HG03520 (cell line): ENCODE measurements at regions not wholly inside any gene's neighbourhood (a gene's known extent, or its start where the extent isn't known, plus 50 kb on each side); places are given as distances from the start of the nearest gene placed in this dataset.
"Not testable (repeated sequence)": the region's sequence is repeated elsewhere in the genome, so short reads cannot be mapped to it uniquely, and the experiment has no call there.

Experiments used
- ATAC-seq: cut with Tn5 transposase; IDR thresholded peaks from one replicate; pipeline ENCODE4 v1.9.1; 2021; ENCODE audit warnings: mild to moderate bottlenecking, moderate library complexity; ENCODE audit not compliant: unreplicated experiment

DNA sequence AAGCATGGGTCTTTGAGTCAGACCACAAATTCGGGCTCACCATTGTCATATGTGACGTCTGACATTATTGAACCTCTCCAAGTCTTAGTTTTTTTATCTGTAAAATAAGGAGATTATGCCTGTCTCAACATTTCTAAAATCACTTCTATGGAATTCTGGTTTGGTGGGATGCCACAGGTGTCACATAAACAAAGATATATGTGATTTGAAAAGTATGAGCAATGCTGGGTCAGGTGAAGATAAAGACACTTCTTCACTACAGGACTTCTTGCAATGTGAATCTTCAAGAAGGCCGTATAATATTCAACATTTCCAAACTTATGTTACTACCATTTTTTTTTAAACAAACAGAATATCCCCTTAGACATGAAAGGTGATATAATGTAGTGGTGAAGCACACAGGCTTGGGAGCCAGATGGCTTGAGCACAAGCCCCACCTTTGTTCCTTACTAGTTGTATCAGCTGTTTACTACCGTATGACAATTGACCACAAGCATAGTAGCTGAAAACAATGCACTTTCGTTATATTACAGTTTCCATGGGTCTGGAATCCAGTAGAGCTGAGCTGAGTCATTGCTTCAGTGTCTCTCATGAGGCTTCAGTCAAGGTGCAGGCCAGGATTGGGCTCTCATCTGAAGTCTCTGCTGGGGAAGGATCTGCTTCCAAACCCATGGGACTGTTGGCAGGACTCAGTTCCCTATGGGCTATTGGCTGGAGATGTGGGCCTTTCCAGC lies 87.7 kb downstream of the UTP18 start:
- no peak for ATAC-seq

DNA sequence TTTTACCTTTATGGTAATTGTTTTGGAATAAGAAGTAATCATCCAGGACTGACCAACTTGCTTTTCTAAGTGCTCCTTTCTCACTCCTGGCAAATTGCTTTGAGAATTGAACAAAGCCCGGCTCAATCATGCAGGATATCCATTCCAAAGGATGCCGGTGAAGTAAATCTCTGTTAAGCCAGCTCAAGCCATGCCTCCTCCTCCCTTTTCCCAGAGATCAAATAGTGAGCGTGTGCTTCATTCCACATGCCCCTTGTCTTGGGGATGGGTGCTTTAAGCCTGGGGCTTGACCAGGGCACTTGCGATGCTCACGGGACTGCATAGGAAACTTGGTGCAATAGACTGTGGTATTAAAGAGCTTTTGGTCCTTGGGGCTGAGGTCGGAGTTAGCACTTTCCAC lies 90.7 kb downstream of the UTP18 start:
- no peak for ATAC-seq

- ATAC-seq = no peak
Observed at GRCh38 chr17:51351890-51352289, 91.5 kb downstream of the UTP18 start.

GRCh38 chr17:51352798-51353197 lies 92.5 kb downstream of the UTP18 start:
- no peak for ATAC-seq

GRCh38 chr17:51353296-51353695 lies 93.0 kb downstream of the UTP18 start:
- ATAC-seq = no peak

DNA sequence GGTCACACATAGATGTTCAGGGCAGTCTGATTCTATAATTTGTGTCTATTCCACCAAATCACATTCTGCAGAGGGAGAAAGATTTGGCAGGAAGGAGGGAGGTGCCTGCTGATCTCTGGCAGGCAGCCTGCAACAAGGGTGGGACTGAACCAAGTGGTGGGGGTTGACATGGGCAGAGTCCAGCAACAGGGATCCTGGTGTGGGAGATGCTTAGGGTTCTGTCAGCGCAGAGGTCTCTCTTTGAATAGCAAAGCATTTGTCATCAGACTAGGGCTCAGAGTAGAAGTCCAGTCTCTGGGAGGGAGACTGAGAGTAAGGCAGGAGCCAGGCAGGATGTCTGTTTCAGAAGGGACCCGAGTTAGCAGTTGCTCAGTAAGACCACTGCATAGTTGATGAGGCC lies 94.6 kb downstream of the UTP18 start:
- no peak for ATAC-seq

DNA sequence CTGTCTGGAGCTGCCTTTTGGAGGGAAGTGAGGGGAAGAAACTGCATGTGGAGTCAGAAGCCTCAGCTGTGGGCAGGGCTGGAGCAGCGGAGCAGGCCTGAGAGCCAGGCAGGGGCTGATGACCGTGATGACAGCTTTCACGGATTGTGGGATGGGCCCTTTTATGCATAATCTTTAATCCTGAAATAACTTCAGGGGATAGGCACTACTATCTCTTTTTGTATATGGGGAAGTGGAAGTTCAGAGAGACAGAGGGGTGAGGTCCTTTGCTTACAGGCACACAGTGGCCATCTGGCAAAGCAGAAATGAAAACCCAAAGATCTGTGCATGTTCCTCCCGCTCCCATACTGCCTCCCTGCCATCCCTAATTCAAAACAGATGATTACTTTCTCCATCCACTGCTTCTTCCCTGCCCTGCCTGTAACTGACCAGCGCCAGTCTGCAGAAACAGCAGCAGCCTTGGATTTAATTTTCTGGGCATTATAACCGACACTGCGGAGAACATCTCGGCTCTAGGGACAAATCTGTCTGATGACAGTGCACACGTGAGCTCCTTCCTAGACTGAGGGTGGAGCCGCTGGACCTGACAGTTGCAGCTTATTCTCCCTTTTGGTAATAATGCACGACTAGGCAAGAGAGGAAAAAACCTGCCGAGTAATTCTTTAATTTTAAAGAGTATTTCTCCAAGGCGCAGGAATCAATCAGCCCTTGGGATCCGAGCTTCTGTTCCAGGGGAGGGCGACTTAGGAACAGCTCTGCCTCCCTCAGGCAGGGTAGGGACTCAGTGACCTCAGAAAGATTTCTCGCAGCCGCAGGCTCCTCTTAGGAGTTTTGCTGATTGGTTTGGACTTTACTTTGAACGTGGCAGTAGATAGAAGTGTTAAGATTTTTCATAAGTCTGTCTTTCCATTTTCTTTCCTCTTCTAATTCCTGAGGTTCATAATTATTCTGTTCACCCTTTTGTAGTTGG lies 95.4 kb downstream of the UTP18 start:
- no peak for ATAC-seq

- ATAC-seq = no peak
Observed at GRCh38 chr17:51359055-51359454, 98.7 kb downstream of the UTP18 start.

DNA sequence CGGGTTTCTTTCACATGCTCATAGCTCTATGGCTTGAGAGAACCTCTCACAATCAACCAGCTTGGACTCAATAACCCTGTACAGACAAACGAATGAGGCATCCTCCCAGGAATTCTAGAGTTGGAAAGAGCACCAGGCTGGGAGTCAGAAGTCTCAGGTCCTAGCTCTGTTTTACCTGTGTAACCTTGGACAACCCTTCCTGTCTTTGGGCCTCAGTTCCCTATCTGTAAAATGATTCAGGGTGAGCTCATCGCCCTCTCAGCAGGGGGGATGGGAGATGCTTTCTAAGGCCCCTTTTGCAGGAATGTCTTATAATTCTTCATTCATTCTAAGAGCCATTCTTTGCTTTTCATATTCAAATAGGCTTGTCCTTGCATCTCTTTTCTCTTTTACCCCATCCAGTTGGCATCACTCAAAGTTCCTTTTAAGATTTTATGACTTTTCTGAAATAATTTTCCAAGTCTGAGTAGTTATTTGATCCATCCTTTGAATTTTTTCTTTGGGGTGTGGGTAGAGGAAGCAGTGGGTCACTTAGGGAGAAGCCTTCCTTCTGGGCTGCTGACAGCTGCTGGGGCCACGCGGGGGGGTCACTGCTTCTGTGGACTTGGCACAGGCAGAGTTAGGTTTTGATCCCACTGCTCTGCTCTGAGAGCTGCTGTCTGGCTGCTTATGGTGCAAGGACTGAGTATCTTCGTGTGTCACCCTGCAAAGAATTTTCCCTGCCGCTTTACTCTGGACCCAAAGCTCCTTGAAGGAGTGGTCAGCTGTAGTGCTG lies 102.7 kb downstream of the UTP18 start:
- ATAC-seq = no peak

DNA sequence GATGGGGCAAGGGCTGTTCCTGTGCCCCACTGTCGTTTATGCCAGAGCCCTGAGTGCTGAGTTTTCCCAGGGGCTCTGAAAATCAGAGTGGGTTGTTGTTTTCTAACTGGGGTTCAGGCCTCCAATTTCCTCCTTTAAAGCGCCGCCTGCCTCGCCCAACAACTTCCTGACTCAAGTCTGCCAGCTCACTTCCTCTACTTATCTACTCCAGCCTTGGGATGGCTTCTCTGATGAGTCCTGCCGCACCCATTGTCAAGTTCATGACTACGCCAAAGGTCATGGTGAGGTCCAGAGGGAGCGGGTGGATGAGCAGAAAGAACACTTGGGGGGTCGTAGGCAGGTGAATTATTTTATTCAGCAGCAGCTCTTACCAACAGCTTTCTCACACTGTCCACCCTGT lies 104.7 kb downstream of the UTP18 start:
- ATAC-seq = no peak

GRCh38 chr17:51366866-51367265 lies 106.5 kb downstream of the UTP18 start:
- no peak for ATAC-seq

- not testable (repeated sequence) for ATAC-seq
Observed at GRCh38 chr17:51367836-51368235, 107.5 kb downstream of the UTP18 start.

GRCh38 chr17:51371732-51372151 lies 111.4 kb downstream of the UTP18 start:
- ATAC-seq = no peak

DNA sequence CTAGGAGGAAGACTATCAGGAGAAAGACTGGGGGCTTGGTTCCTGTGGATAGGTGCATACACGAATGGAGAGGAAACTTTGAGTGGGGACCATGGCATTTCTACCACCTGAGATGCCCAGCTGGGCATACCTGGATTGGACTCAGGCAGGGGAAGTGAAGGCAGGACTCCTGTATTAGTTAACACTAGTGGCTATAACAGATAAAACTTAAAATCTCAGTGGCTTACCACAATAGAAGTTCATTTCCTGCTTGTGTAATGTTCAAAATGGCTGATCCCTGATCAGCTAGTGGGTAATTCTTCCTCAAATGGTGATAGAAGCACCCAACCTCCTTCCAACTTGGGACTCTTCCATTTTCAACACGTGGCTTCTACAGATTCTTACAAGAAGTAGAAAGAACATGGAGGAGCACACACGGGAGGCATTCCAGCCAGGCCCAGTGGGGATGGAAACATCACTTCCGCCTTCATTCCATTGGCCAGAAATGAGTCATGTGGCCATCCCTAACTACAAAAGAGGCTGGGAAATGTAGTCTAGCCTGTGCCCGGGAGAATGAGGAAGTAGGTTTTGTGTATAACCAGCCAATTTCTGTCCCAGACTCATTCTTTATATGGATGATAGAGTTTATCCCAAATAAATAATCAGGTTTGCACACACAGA lies 112.1 kb downstream of the UTP18 start:
- ATAC-seq = peak; percentile 87

GRCh38 chr17:51373489-51374152 lies 113.3 kb downstream of the UTP18 start:
- no peak for ATAC-seq

- no peak for ATAC-seq
Observed at GRCh38 chr17:51374209-51374608, 113.9 kb downstream of the UTP18 start.

DNA sequence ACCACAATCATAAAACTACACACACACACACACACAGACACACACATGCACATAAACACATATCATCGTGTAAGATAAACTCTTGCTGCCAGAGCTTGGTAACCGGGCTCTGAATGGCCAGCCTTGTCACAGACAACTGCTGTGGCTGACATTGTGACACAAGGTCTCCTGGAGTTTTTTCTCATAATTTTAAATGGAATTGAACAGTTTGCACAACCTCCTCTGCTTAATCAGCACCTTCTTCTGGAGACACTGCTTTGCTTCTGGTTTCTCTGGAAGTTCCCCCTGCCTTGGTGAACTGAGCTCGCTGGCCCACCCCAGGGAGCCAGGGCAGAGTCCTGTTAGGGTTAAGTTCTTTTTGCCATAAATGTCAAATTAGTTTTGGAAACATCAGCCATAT lies 115.4 kb downstream of the UTP18 start:
- ATAC-seq = no peak

DNA sequence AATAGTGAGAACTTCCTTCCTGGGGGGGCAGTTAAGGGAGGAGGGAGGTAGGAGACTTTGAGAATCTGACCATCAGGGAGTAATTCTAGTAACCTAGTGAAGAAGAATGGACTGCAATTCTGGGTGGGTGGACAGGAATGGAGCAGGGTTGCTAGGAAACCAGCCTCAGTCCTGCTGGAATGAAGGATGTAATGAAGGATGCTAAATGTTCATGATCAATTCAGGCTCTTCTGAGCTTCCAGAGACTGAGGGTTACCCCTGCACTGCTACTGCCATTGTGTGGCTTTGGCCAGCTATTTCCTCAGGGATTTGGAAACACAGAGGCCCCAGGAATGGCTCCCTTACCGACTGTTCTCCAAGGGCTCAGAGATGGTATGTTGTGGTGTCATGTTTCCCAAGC lies 116.4 kb downstream of the UTP18 start:
- ATAC-seq = no peak

- no peak for ATAC-seq
Observed at GRCh38 chr17:51381262-51381661, 120.9 kb downstream of the UTP18 start.

DNA sequence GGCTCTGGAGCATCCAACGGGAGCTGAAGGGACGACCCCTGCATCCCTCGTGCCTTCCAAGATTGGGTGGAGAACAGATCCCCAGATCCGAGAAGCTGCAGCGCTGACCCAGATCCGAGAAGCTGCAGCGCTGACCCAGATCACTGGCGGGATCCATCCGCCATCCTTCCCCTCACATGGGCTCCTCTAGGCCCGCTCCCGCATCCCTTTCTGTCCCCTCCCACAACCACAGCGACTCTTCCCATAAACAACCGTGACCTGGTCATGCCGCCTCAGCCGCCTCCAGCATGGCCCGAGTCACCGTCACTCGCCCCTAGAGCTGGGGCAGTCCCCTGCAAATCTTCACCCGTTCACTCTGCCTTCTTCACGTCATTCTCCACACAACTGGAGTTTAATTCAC lies 124.9 kb downstream of the UTP18 start:
- no peak for ATAC-seq
